Ascending aorta (tissue), 2 donors: ENCODE measurements at regions not wholly inside any gene's neighbourhood (a gene's known extent, or its start where the extent isn't known, plus 50 kb on each side); places are given as distances from the start of the nearest gene placed in this dataset.

Source experiments
- DNase-seq, 2 donors: peaks; one replicate each; pipeline ENCODE4 v3.0.0-alpha.2; 2019; ENCODE audit warnings: low spot score in 2 of 2
- H3K27ac ChIP-seq, 2 donors: fragments of 200-600 bp; sonication (generic); one replicate each; pipeline ENCODE4 v1.5.1; 2016 to 2017; ENCODE audit warnings: mild to moderate bottlenecking in 1 of 2
- H3K27me3 ChIP-seq: fragments of 200-600 bp; sonication (generic); one replicate; pipeline ENCODE4 v1.5.1; 2017
- H3K36me3 ChIP-seq, 2 donors: fragments of 200-600 bp; sonication (generic); one replicate each; pipeline ENCODE4 v1.5.1; 2016
- H3K4me1 ChIP-seq, 2 donors: fragments of 200-600 bp; sonication (generic); one replicate each; pipeline ENCODE4 v1.5.1; 2016 to 2017; ENCODE audit warnings: mild to moderate bottlenecking in 1 of 2
- H3K4me3 ChIP-seq, 2 donors: fragments of 200-600 bp; sonication (generic); one replicate each; pipeline ENCODE4 v1.5.1; 2016 to 2017; ENCODE audit warnings: mild to moderate bottlenecking in 1 of 2
- H3K9me3 ChIP-seq, 2 donors: fragments of 200-600 bp; sonication (generic); one replicate each; pipeline ENCODE4 v1.5.1; 2016
- CTCF ChIP-seq, 3 experiments: fragments of 200-600 bp in 2 of 3; fragments of 450-650 bp in 1 of 3; sonication (generic) in 2 of 3; IDR thresholded peaks; one replicate each; pipeline ENCODE4 v1.5.1; 2016 to 2019; ENCODE audit warnings: antibody characterized with exemption in 3 of 3, mild to moderate bottlenecking in 1 of 3, moderate library complexity in 1 of 3
- intact Hi-C: fragments of 100-400 bp; cut with DNase I; formaldehyde crosslinking; loops from one replicate; pipeline ENCODE4 v1.15.1; 2023

GRCh38 chr16:79325226-79325945 is 275.2 kb downstream of the MAF start:
- DNase-seq: no peak
- Histone ChIP-seq H3K27me3 (no peaks in the 10 kb centered on the region), H3K9me3 (no peaks in the 10 kb centered on the region), H3K36me3 (no peaks in the 10 kb centered on the region), H3K4me3 (no peak overlapping the region), H3K4me1 (peaks cover 0 to 3% of the 10 kb centered on the region in 2 donors), H3K27ac (no peak overlapping the region)
- intact Hi-C loops: no loop called here
- TF ChIP-seq CTCF (IDR thresholded peaks at IDR 0.05): no peak

GRCh38 chr16:79320956-79321355 is 279.6 kb downstream of the MAF start:
- H3K27ac ChIP-seq: no peak overlapping the region
- H3K36me3 ChIP-seq: no peaks in the 10 kb centered on the region
- no peak for DNase-seq
- intact Hi-C loops: no loop called here
- no peaks in the 10 kb centered on the region for H3K9me3 ChIP-seq
- no peak overlapping the region for H3K4me3 ChIP-seq
- H3K27me3 ChIP-seq: no peaks in the 10 kb centered on the region
- TF ChIP-seq CTCF (IDR thresholded peaks at IDR 0.05): no peak
- no peaks in the 10 kb centered on the region for H3K4me1 ChIP-seq

GRCh38 chr16:79318143-79318899 is 282.2 kb downstream of the MAF start:
- no peaks in the 10 kb centered on the region for H3K27me3 ChIP-seq
- no peaks in the 10 kb centered on the region for H3K9me3 ChIP-seq
- no peak overlapping the region for H3K27ac ChIP-seq
- intact Hi-C loops: no loop called here
- H3K4me3 ChIP-seq: no peak overlapping the region
- no peaks in the 10 kb centered on the region for H3K36me3 ChIP-seq
- DNase-seq: no peak
- H3K4me1 ChIP-seq: no peaks in the 10 kb centered on the region
- TF ChIP-seq CTCF (IDR thresholded peaks at IDR 0.05): no peak

- H3K27ac ChIP-seq: no peak overlapping the region
- H3K4me1 ChIP-seq: no peaks in the 10 kb centered on the region
- H3K27me3 ChIP-seq: no peaks in the 10 kb centered on the region
- TF ChIP-seq CTCF (IDR thresholded peaks at IDR 0.05): no peak
- H3K9me3 ChIP-seq: no peaks in the 10 kb centered on the region
- H3K4me3 ChIP-seq: no peak overlapping the region
- DNase-seq: no peak
- no peaks in the 10 kb centered on the region for H3K36me3 ChIP-seq
- intact Hi-C loops: no loop called here
Observed at GRCh38 chr16:79317521-79317920, 283.0 kb downstream of the MAF start.

- H3K4me1 ChIP-seq: no peaks in the 10 kb centered on the region
- no peak for TF ChIP-seq CTCF (IDR thresholded peaks at IDR 0.05)
- no peaks in the 10 kb centered on the region for H3K36me3 ChIP-seq
- intact Hi-C loops: no loop called here
- no peaks in the 10 kb centered on the region for H3K9me3 ChIP-seq
- H3K27ac ChIP-seq: no peak overlapping the region
- no peak overlapping the region for H3K4me3 ChIP-seq
- no peaks in the 10 kb centered on the region for H3K27me3 ChIP-seq
- no peak for DNase-seq
Observed at GRCh38 chr16:79317026-79317425, 283.5 kb downstream of the MAF start.
